Neural cell (in vitro differentiated cells): ENCODE measurements at regions not wholly inside any gene's neighbourhood (a gene's known extent, or its start where the extent isn't known, plus 50 kb on each side); places are given as distances from the start of the nearest gene placed in this dataset.

Source experiments
- CTCF ChIP-seq: fragments of 450-650 bp; IDR thresholded peaks from 2 replicates; pipeline ENCODE4 v1.5.1; 2014; ENCODE audit warnings: antibody characterized with exemption, mild to moderate bottlenecking, moderate library complexity; ENCODE audit not compliant: poor library complexity, severe bottlenecking
- EP300 ChIP-seq: fragments of 450-650 bp; conservative IDR thresholded peaks from 2 replicates; pipeline ENCODE4 v1.6.1; 2014; ENCODE audit warnings: antibody characterized with exemption, mild to moderate bottlenecking, moderate library complexity; ENCODE audit not compliant: poor library complexity, severe bottlenecking
- EZH2 ChIP-seq: fragments of 200-600, 300-800 bp; shearing (Covaris generic), sonication (generic); IDR thresholded peaks from 2 replicates; pipeline ENCODE4 v1.6.1; 2014; ENCODE audit warnings: antibody characterized with exemption, low read length, borderline replicate concordance, mild to moderate bottlenecking; ENCODE audit not compliant: insufficient read depth, poor library complexity, severe bottlenecking
- POLR2AphosphoS5 ChIP-seq: IDR thresholded peaks from 2 replicates; pipeline ENCODE4 v1.6.1; 2012

DNA sequence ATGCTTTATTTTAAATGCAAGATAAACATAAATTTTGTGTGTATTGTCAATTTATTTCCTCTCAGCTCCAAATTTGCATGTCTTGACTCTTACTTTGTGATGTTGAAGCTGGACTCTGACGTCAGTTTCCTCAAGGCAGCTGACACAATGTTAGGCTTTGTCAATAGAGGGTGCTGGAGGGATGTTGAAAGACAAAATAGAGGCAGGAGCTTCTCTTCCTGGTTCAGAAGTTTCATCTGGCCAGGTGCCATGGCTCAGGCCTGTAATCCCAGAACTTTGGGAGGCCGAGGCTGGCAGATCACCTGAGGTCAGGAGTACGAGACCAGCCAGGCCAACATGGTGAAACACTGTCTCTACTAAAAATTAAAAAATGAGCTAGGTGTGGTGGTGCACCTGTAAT, 408.6 kb downstream of the GBE1 start:
- TF ChIP-seq POLR2AphosphoS5, result no peak
- TF ChIP-seq CTCF, result no peak
- no peak for TF ChIP-seq EP300
- no peak for TF ChIP-seq EZH2
